A549 (cell line): ENCODE measurements at regions not wholly inside any gene's neighbourhood (a gene's known extent, or its start where the extent isn't known, plus 50 kb on each side); places are given as distances from the start of the nearest gene placed in this dataset.

Experiments
- ATAC-seq, 2 experiments: fragments of 200-7000 bp in 1 of 2; fragments of >200 bp in 1 of 2; cut with Nextera tagmentation in 1 of 2; cut with Tn5 transposase in 1 of 2; 3 replicates each; pipeline versions ENCODE4 v1.8.0 to v1.9.1; 2018 to 2020; ENCODE audit warnings: mild to moderate bottlenecking in 1 of 2, moderate library complexity in 1 of 2
- CTCF ChIA-PET: fragments of 300-600 bp; sonication (Branson Sonifier 250); formaldehyde crosslinking; extraction: SDS; loops from one replicate; lab custom pipeline; 2021; ENCODE audit warnings: antibody characterized with exemption, inconsistent platforms; lab: Yijun Ruan, JAX
- POLR2A ChIA-PET: fragments of 350-600 bp; formaldehyde crosslinking; extraction: SDS; loops from one replicate; lab custom pipeline; 2021; ENCODE audit warnings: antibody characterized with exemption, inconsistent platforms; lab: Yijun Ruan, JAX
- DNase-seq, 2 experiments: peaks; one replicate each; pipeline versions ENCODE4 v3.0.0 to v3.0.0-alpha.2; 2011 to 2016; ENCODE audit warnings: low read depth in 1 of 2, low spot score in 1 of 2
- FAIRE-seq: peaks from 2 replicates; lab custom pipeline; 2011; peaks lifted over from hg19 to GRCh38; lab: Jason Lieb, UNC
- H3K27ac ChIP-seq, 2 experiments: fragments of >200 bp; sonication (Bioruptor Twin); formaldehyde crosslinking; 3 replicates each; pipeline ENCODE4 v1.5.1; 2016 to 2017
- H3K4me1 ChIP-seq: fragments of >200 bp; sonication (Bioruptor Twin); formaldehyde crosslinking; 3 replicates; pipeline ENCODE4 v1.6.1; 2016
- H3K4me2 ChIP-seq: fragments of >200 bp; sonication (Bioruptor Twin); formaldehyde crosslinking; 3 replicates; pipeline ENCODE4 v1.6.1; 2016
- H3K4me3 ChIP-seq: fragments of >200 bp; sonication (Bioruptor Twin); formaldehyde crosslinking; 3 replicates; pipeline ENCODE4 v1.5.1; 2016
- H3K9me3 ChIP-seq: fragments of >200 bp; sonication (Bioruptor Twin); formaldehyde crosslinking; 3 replicates; pipeline ENCODE4 v1.6.1; 2016
- BHLHE40 ChIP-seq: IDR thresholded peaks from 2 replicates; pipeline ENCODE4 v1.6.1; 2012; ENCODE audit warnings: low read depth, low read length, inconsistent platforms
- CEBPB ChIP-seq, 2 experiments: fragments of >200 bp in 1 of 2; sonication (Bioruptor Twin) in 1 of 2; formaldehyde crosslinking in 1 of 2; IDR thresholded peaks; 2 replicates each; pipeline ENCODE4 v1.6.1; 2012 to 2016
- CHD2 ChIP-seq: fragments of 150-350 bp; IDR thresholded peaks from 2 replicates; pipeline ENCODE4 v1.6.1; 2014; ENCODE audit warnings: low read length; ENCODE audit not compliant: partially characterized antibody
- CHD4 ChIP-seq: fragments of 200-600 bp; sonication (generic); IDR thresholded peaks from 2 replicates; pipeline ENCODE4 v1.6.1; 2016; ENCODE audit warnings: antibody characterized with exemption, mild to moderate bottlenecking, borderline replicate concordance
- EHF ChIP-seq: fragments of 250-450 bp; sonication (Bioruptor Pico); IDR thresholded peaks from 2 replicates; pipeline ENCODE4 v1.5.0; 2020; ENCODE audit warnings: mild to moderate bottlenecking
- ESRRA ChIP-seq: fragments of 150-350 bp; IDR thresholded peaks from 2 replicates; pipeline ENCODE4 v1.6.1; 2014; ENCODE audit warnings: mild to moderate bottlenecking, low read length, borderline replicate concordance
- FOSB ChIP-seq: fragments of 250-450 bp; sonication (Bioruptor Pico); IDR thresholded peaks from 2 replicates; pipeline ENCODE4 v1.5.0; 2020; ENCODE audit warnings: mild to moderate bottlenecking, moderate library complexity
- FOSL2 ChIP-seq, 2 experiments: fragments of 450-650 bp in 1 of 2; fragments of >200 bp in 1 of 2; sonication (Bioruptor Twin) in 1 of 2; formaldehyde crosslinking; IDR thresholded peaks; 2 replicates each; pipeline versions ENCODE4 v1.5.0 to v1.6.1; 2016 to 2020; ENCODE audit warnings: mild to moderate bottlenecking in 1 of 2, moderate library complexity in 1 of 2
- FOXS1 ChIP-seq: fragments of 250-450 bp; sonication (Bioruptor Pico); IDR thresholded peaks from 2 replicates; pipeline ENCODE4 v1.5.0; 2020; ENCODE audit warnings: mild to moderate bottlenecking, moderate library complexity
- HDAC2 ChIP-seq: fragments of 200-600 bp; sonication (generic); IDR thresholded peaks from 2 replicates; pipeline ENCODE4 v1.6.1; 2016
- HOXB13 ChIP-seq: fragments of 250-450 bp; sonication (Bioruptor Pico); IDR thresholded peaks from 2 replicates; pipeline ENCODE4 v1.5.0; 2020; ENCODE audit warnings: low read depth, mild to moderate bottlenecking, moderate library complexity
- HOXB5 ChIP-seq: fragments of 250-450 bp; sonication (Bioruptor Pico); IDR thresholded peaks from 2 replicates; pipeline ENCODE4 v1.5.0; 2020; ENCODE audit warnings: mild to moderate bottlenecking, moderate library complexity
- MAFK ChIP-seq: fragments of 450-650 bp; IDR thresholded peaks from 2 replicates; pipeline ENCODE4 v1.6.1; 2014; ENCODE audit not compliant: partially characterized antibody
- NFE2L2 ChIP-seq: fragments of 150-350 bp; conservative IDR thresholded peaks from 2 replicates; pipeline ENCODE4 v1.6.1; 2014; ENCODE audit warnings: low read length
- NR3C1 ChIP-seq: fragments of >200 bp; sonication (Bioruptor Twin); formaldehyde crosslinking; IDR thresholded peaks from 3 replicates; pipeline ENCODE4 v1.6.1; 2017
- PHF8 ChIP-seq: fragments of 200-600 bp; sonication (generic); IDR thresholded peaks from 2 replicates; pipeline ENCODE4 v1.6.1; 2016; ENCODE audit warnings: low read depth, mild to moderate bottlenecking, antibody characterized with exemption, moderate library complexity, borderline replicate concordance
- POLR2A ChIP-seq: IDR thresholded peaks from 2 replicates; pipeline ENCODE4 v1.6.1; 2012; ENCODE audit warnings: mild to moderate bottlenecking, low read length
- RAD21 ChIP-seq, 2 experiments: fragments of >200 bp in 1 of 2; sonication (Bioruptor Twin) in 1 of 2; formaldehyde crosslinking in 1 of 2; IDR thresholded peaks in 1 of 2; conservative IDR thresholded peaks in 1 of 2; 2 replicates in 1 of 2; 3 replicates in 1 of 2; pipeline ENCODE4 v1.6.1; 2012 to 2018; ENCODE audit warnings: inconsistent platforms in 1 of 2
- RNF2 ChIP-seq: fragments of 200-600 bp; sonication (generic); IDR thresholded peaks from 2 replicates; pipeline ENCODE4 v1.6.1; 2016; ENCODE audit warnings: low read depth, mild to moderate bottlenecking, antibody characterized with exemption, moderate library complexity, borderline replicate concordance
- SREBF2 ChIP-seq: fragments of 450-650 bp; IDR thresholded peaks from 2 replicates; pipeline ENCODE4 v1.6.1; 2014; ENCODE audit warnings: mild to moderate bottlenecking, moderate library complexity
- TFCP2L1 ChIP-seq: fragments of 250-450 bp; sonication (Bioruptor Pico); IDR thresholded peaks from 2 replicates; pipeline ENCODE4 v1.5.0; 2021; ENCODE audit warnings: mild to moderate bottlenecking
- ZSCAN20 ChIP-seq: fragments of 250-450 bp; sonication (Bioruptor Pico); IDR thresholded peaks from 2 replicates; pipeline ENCODE4 v1.8.0; 2022; ENCODE audit warnings: mild to moderate bottlenecking, moderate library complexity
- WGBS: methylation state at CpG from one replicate; pipeline ENCODE4 v1.1.6; 2017; ENCODE audit errors: missing lambda C conversion rate; 5-methylcytosine and 5-hydroxymethylcytosine counted together
- TF ChIP-seq, protein P1 (sequence below): fragments of 250-450 bp; sonication (Bioruptor Pico); IDR thresholded peaks from 2 replicates; pipeline ENCODE4 v1.5.0; 2021; ENCODE audit warnings: mild to moderate bottlenecking, moderate library complexity, borderline replicate concordance
- TF ChIP-seq, protein P2 (sequence below): fragments of 150-350 bp; IDR thresholded peaks from 2 replicates; pipeline ENCODE4 v1.6.1; 2014; ENCODE audit warnings: low read depth, mild to moderate bottlenecking, low read length
- TF ChIP-seq, protein P3 (sequence below): fragments of >200 bp; sonication (Bioruptor Twin); formaldehyde crosslinking; IDR thresholded peaks from 2 replicates; pipeline ENCODE4 v1.6.1; 2016
- TF ChIP-seq, protein P4 (sequence below): IDR thresholded peaks from 2 replicates; pipeline ENCODE4 v1.6.1; 2012
- TF ChIP-seq, protein P5 (sequence below): fragments of 200-600 bp; sonication (generic); IDR thresholded peaks from 2 replicates; pipeline ENCODE4 v1.6.1; 2016; ENCODE audit warnings: antibody characterized with exemption, mild to moderate bottlenecking, moderate library complexity

DNA sequence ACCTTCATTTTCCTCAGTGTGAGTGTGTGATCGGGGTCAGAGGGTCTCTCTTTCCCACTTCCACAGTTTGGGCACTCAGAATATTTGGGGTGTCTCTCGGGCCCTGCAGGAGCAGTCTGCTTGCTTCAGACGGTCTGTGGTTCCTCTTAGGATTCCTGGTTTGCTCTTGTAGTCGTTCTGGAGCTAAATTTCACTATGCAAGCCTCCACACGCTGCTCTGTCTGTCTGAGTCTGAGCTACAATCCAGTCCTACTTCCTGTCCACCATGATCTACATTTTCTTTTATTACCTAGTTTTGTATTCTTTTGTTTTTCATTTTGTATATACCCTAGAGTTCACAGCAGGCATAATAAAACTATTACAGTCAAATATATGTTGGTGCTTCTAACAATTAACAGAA lies 1967.3 kb upstream of the NUDT12 start (continued):
- TF ChIP-seq PHF8 (no peak), CEBPB (IDR thresholded peaks at IDR 0.05) (no peak), NR3C1 (no peak)
- TF ChIP-seq, protein P1, sequence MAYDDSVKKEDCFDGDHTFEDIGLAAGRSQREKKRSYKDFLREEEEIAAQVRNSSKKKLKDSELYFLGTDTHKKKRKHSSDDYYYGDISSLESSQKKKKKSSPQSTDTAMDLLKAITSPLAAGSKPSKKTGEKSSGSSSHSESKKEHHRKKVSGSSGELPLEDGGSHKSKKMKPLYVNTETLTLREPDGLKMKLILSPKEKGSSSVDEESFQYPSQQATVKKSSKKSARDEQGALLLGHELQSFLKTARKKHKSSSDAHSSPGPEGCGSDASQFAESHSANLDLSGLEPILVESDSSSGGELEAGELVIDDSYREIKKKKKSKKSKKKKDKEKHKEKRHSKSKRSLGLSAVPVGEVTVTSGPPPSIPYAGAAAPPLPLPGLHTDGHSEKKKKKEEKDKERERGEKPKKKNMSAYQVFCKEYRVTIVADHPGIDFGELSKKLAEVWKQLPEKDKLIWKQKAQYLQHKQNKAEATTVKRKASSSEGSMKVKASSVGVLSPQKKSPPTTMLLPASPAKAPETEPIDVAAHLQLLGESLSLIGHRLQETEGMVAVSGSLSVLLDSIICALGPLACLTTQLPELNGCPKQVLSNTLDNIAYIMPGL (CRISPR knock-in tag), result no peak
- TF ChIP-seq, protein P2, sequence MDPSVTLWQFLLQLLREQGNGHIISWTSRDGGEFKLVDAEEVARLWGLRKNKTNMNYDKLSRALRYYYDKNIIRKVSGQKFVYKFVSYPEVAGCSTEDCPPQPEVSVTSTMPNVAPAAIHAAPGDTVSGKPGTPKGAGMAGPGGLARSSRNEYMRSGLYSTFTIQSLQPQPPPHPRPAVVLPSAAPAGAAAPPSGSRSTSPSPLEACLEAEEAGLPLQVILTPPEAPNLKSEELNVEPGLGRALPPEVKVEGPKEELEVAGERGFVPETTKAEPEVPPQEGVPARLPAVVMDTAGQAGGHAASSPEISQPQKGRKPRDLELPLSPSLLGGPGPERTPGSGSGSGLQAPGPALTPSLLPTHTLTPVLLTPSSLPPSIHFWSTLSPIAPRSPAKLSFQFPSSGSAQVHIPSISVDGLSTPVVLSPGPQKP, result no peak

DNA sequence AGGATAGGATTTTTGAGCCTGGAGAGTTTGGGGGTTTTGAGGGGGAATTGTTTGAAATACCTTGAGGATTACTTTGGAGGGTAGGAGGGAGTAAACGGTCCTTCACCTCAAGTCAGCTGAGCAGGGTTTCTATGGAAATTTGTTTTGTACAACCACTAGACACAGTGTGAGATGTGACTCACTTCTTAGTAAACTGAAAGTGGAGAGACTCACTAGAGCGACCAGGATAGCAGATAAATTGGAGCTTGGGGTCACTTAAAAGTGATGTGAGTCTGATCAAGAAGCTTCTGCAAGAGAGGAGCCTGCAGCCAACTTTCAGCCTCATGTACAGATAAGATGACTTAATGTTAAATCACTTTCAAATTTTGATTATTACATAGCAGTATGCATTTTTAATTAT lies 1945.9 kb upstream of the NUDT12 start:
- ATAC-seq, result no peak

DNA sequence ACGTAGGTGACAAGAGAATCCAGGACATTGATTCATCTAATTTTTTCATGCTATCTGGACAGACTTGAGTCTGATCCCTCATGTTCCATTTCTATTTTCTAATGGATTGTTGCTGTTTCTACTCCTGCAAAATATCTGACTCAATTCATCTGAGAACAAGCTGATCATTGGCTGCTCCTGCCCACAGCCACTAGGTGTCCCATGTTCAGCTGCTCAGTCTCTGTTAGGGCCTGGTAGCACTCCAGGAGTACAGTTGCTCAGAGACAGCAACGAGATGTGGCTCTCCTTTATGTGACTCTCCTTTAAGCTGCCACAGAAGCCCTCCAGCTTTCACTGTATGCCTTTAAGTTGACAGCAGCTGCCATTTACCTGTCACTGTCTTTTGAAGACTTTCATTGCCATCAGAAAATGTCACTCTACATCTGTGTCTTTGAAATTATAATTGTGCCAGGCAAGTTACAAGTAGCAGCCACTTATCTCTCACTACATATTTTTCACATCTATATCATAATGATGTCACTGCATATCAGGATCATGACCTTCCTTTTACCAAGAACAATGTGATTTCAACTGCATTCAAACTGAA lies 1944.2 kb upstream of the NUDT12 start:
- no peaks in the 10 kb centered on the region for H3K9me3 ChIP-seq
- no peak overlapping the region for H3K4me3 ChIP-seq
- 17% methylated on average over 2 of the region's 2 CpGs for WGBS
- DNase-seq, result peak in 1 of 2 experiments; percentile 18
- H3K27ac ChIP-seq, result no peak overlapping the region
- no peak for FAIRE-seq
- peak in 1 of 2 experiments; percentile 46; a peak in 1 of 6 replicates for ATAC-seq
- POLR2A ChIA-PET, result no interaction called here
- no peaks in the 10 kb centered on the region for H3K4me1 ChIP-seq
- H3K4me2 ChIP-seq, result no peak overlapping the region
- no peak for TF ChIP-seq HOXB13 (CRISPR knock-in tag)
- TF ChIP-seq SREBF2, result no peak
- TF ChIP-seq HDAC2, result no peak
- TF ChIP-seq MAFK, result no peak
- no peak for TF ChIP-seq BHLHE40
- no peak for TF ChIP-seq RAD21 (conservative IDR thresholded peaks at IDR 0.05 in 1 of 2, IDR thresholded peaks at IDR 0.05 in 1 of 2)
- TF ChIP-seq RNF2, result no peak
- no peak for TF ChIP-seq ESRRA
- no peak for TF ChIP-seq CHD2
- no peak for TF ChIP-seq TFCP2L1 (CRISPR knock-in tag)
- TF ChIP-seq, protein P3, sequence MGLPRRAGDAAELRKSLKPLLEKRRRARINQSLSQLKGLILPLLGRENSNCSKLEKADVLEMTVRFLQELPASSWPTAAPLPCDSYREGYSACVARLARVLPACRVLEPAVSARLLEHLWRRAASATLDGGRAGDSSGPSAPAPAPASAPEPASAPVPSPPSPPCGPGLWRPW, result no peak
- no peak for TF ChIP-seq NFE2L2
- TF ChIP-seq, protein P4, sequence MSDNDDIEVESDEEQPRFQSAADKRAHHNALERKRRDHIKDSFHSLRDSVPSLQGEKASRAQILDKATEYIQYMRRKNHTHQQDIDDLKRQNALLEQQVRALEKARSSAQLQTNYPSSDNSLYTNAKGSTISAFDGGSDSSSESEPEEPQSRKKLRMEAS, result no peak
- TF ChIP-seq POLR2A, result no peak
- TF ChIP-seq CEBPB (IDR thresholded peaks at IDR 0.05), result no peak
- TF ChIP-seq CHD4, result no peak
- TF ChIP-seq EHF (CRISPR knock-in tag), result no peak
- TF ChIP-seq, all 56 proteins: peak for 0
- CTCF ChIA-PET, result no interaction called here

More for the DNA sequence above, 1945.9 kb upstream of the NUDT12 start:
- Histone ChIP-seq H3K4me3 (no peak overlapping the region), H3K9me3 (no peaks in the 10 kb centered on the region), H3K4me1 (no peaks in the 10 kb centered on the region), H3K27ac (no peak overlapping the region), H3K4me2 (no peak overlapping the region)
- no peak for FAIRE-seq
- TF ChIP-seq CEBPB (IDR thresholded peaks at IDR 0.05) (no peak), PHF8 (no peak), TFCP2L1 (CRISPR knock-in tag) (no peak), FOXS1 (CRISPR knock-in tag) (no peak), FOSB (CRISPR knock-in tag) (no peak), ZSCAN20 (CRISPR knock-in tag) (no peak), HOXB5 (CRISPR knock-in tag) (no peak), FOSL2 (IDR thresholded peaks at IDR 0.05) (no peak), FOSL2 (CRISPR knock-in tag; IDR thresholded peaks at IDR 0.05) (no peak), POLR2A (no peak)
- TF ChIP-seq, protein P5, sequence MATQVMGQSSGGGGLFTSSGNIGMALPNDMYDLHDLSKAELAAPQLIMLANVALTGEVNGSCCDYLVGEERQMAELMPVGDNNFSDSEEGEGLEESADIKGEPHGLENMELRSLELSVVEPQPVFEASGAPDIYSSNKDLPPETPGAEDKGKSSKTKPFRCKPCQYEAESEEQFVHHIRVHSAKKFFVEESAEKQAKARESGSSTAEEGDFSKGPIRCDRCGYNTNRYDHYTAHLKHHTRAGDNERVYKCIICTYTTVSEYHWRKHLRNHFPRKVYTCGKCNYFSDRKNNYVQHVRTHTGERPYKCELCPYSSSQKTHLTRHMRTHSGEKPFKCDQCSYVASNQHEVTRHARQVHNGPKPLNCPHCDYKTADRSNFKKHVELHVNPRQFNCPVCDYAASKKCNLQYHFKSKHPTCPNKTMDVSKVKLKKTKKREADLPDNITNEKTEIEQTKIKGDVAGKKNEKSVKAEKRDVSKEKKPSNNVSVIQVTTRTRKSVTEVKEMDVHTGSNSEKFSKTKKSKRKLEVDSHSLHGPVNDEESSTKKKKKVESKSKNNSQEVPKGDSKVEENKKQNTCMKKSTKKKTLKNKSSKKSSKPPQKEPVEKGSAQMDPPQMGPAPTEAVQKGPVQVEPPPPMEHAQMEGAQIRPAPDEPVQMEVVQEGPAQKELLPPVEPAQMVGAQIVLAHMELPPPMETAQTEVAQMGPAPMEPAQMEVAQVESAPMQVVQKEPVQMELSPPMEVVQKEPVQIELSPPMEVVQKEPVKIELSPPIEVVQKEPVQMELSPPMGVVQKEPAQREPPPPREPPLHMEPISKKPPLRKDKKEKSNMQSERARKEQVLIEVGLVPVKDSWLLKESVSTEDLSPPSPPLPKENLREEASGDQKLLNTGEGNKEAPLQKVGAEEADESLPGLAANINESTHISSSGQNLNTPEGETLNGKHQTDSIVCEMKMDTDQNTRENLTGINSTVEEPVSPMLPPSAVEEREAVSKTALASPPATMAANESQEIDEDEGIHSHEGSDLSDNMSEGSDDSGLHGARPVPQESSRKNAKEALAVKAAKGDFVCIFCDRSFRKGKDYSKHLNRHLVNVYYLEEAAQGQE, result no peak
- ChIA-PET POLR2A (no interaction called here), CTCF (no interaction called here)
- WGBS, result 0% methylated on average over 2 of the region's 2 CpGs
- no peak for DNase-seq
